Skeletal muscle tissue (tissue), 3 donors: ENCODE measurements at regions not wholly inside any gene's neighbourhood (a gene's known extent, or its start where the extent isn't known, plus 50 kb on each side); places are given as distances from the start of the nearest gene placed in this dataset.
A peak's percentile ranks its signal among the peaks of the same experiment; 100 is the strongest.

ENCODE experiments used
- H3K27ac ChIP-seq: one replicate; pipeline ENCODE4 v1.7.0; 2013; ENCODE audit warnings: mild to moderate bottlenecking, low read depth, low read length, inconsistent platforms
- H3K27me3 ChIP-seq, 3 donors: one replicate each; pipeline ENCODE4 v1.7.0; 2013; ENCODE audit warnings: low read length in 3 of 3; ENCODE audit not compliant: control insufficient read depth in 3 of 3, insufficient read depth in 3 of 3
- H3K36me3 ChIP-seq, 3 donors: one replicate each; pipeline ENCODE4 v1.7.0; 2013; ENCODE audit warnings: low read length in 3 of 3; ENCODE audit not compliant: control insufficient read depth in 3 of 3, insufficient read depth in 3 of 3
- H3K4me1 ChIP-seq, 3 donors: one replicate each; pipeline ENCODE4 v1.7.0; 2013; ENCODE audit warnings: low read length in 3 of 3, mild to moderate bottlenecking in 3 of 3; ENCODE audit not compliant: control insufficient read depth in 3 of 3, insufficient read depth in 3 of 3
- H3K4me3 ChIP-seq, 3 donors: one replicate each; pipeline ENCODE4 v1.7.0; 2013; ENCODE audit warnings: low read length in 3 of 3
- H3K9ac ChIP-seq, 3 donors: one replicate each; pipeline ENCODE4 v1.7.0; 2013; ENCODE audit warnings: low read length in 3 of 3, mild to moderate bottlenecking in 3 of 3, moderate library complexity in 2 of 3, low read depth in 1 of 3
- H3K9me3 ChIP-seq, 3 donors: one replicate each; pipeline ENCODE4 v1.7.0; 2013; ENCODE audit warnings: low read length in 3 of 3; ENCODE audit not compliant: control insufficient read depth in 3 of 3
- donor health status: Osteomylitis.

- Histone ChIP-seq H3K27me3 (peaks cover 0 to 8% (median 3%) of the 10 kb centered on the region in 3 donors), H3K4me1 (peaks cover 0 to 9% (median 6%) of the 10 kb centered on the region in 3 donors), H3K4me3 (no peak overlapping the region), H3K36me3 (no peaks in the 10 kb centered on the region), H3K9me3 (no peaks in the 10 kb centered on the region), H3K9ac (no peak overlapping the region), H3K27ac (peak overlapping the region; percentile 25)
These were observed 190.4 kb downstream of the SKIDA1 start for GRCh38 chr10:21334891-21335696.

GRCh38 chr10:21330628-21331020 is 194.9 kb downstream of the SKIDA1 start:
- Histone ChIP-seq H3K4me3 (no peak overlapping the region), H3K4me1 (peaks cover 0 to 6% (median 3%) of the 10 kb centered on the region in 3 donors), H3K9ac (no peak overlapping the region), H3K36me3 (no peaks in the 10 kb centered on the region), H3K9me3 (no peaks in the 10 kb centered on the region), H3K27ac (no peak overlapping the region), H3K27me3 (peaks cover 0 to 3% (median 0%) of the 10 kb centered on the region in 3 donors)

GRCh38 chr10:21329995-21330627 is 195.4 kb downstream of the SKIDA1 start:
- H3K9me3 ChIP-seq: no peaks in the 10 kb centered on the region
- no peak overlapping the region for H3K9ac ChIP-seq
- peaks cover 0 to 3% (median 0%) of the 10 kb centered on the region in 3 donors for H3K27me3 ChIP-seq
- peaks cover 0 to 3% (median 2%) of the 10 kb centered on the region in 3 donors for H3K4me1 ChIP-seq
- no peaks in the 10 kb centered on the region for H3K36me3 ChIP-seq
- no peak overlapping the region for H3K4me3 ChIP-seq
- peak overlapping the region; percentile 42 for H3K27ac ChIP-seq

DNA sequence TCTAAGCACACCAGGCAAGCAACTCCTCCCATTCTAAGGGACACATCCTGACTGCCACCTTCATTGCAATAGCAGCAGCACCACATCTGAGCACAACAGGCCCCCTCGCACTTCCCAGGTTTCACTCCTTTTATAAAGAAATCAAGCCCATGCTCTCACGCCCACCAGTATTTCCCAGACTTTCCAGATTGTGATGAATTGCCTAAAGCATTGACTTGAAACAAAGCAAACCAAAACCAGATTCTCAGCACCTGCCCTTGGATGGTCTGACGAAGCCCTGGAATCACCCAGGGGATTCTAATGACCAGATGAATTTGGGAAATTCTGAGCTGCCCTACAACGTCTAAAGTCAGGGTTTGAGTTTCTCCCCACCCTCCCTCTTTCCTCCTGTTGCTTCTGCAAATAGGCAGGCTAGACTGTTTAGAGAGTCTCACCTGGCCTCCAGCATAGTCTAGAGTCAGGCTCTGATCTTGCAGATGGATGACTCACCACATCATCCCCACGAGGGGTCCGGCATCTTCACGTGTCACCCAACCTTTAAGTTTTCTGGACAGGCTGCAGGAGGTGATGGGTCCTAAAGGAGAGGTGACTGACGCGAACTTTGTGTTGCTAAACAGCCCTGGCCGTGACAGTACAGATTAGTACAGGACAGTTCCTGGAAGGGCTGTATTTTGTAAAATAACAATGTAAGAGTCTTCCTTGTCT is 198.0 kb downstream of the SKIDA1 start:
- H3K9me3 ChIP-seq: no peaks in the 10 kb centered on the region
- H3K27me3 ChIP-seq: peaks cover 0 to 3% (median 0%) of the 10 kb centered on the region in 3 donors
- H3K4me1 ChIP-seq: no peaks in the 10 kb centered on the region
- no peak overlapping the region for H3K27ac ChIP-seq
- H3K9ac ChIP-seq: no peak overlapping the region
- no peak overlapping the region for H3K4me3 ChIP-seq
- no peaks in the 10 kb centered on the region for H3K36me3 ChIP-seq

DNA sequence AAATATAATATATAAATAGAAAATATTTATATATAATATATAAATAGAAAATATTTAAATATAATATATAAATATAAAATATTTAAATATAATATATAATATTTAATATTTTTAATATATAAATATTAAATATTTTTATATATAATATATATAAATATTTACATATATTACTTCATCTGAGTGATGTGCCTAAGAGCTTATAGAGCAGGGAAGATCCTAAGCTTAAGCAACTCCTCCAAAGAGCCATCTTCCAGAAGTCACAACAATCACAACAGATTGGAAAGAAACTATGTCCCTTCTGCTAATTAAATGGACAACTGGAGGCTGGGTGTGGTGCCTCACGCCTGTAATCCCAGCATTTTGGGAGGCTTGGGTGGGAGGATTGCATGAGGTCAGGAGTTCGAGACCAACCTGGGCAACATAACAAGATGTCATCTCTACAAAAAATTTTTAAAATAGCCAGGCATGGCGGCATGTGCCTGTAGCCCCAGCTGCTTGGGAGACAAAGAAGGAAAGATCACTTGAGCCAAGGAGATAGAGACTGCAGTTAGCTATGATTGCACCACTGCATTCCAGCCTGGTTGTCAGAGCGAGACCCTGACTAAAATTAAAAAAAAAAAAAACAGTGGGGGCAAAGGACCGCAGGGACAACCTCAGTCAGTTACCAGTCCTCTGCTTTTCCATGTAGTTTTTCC is 198.7 kb downstream of the SKIDA1 start:
- Histone ChIP-seq H3K9ac (no peak overlapping the region), H3K27ac (no peak overlapping the region), H3K4me1 (no peaks in the 10 kb centered on the region)

GRCh38 chr10:21318540-21319167 is 206.8 kb downstream of the SKIDA1 start:
- Histone ChIP-seq H3K36me3 (no peaks in the 10 kb centered on the region), H3K4me1 (peaks cover 7 to 15% (median 12%) of the 10 kb centered on the region in 3 donors), H3K27me3 (no peaks in the 10 kb centered on the region), H3K9me3 (no peaks in the 10 kb centered on the region), H3K9ac (no peak overlapping the region), H3K27ac (no peak overlapping the region), H3K4me3 (no peak overlapping the region)

More for the DNA sequence above, 198.7 kb downstream of the SKIDA1 start:
- Histone ChIP-seq H3K9me3 (no peaks in the 10 kb centered on the region), H3K27me3 (peaks cover 0 to 3% (median 0%) of the 10 kb centered on the region in 3 donors), H3K36me3 (no peaks in the 10 kb centered on the region), H3K4me3 (no peak overlapping the region)

DNA sequence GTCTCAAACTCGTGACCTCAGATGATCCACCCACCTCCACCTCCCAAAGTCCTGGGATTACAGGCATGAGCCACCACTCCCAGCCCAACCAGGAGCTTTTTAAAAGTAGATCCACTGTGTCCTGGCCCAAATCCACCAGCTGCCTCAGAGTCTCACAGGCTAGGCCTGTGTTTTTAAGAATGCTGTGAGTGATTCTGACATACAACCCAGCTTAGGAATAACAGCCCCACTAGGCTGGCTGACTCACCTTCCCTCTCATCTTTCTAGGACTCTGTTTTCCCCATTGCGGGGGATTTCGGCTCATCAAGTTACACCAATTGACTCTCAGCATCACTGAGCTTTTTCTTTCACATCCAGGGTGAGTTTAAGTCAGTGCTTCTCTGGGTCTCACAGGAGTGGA is 207.6 kb downstream of the SKIDA1 start:
- Histone ChIP-seq H3K9me3 (no peaks in the 10 kb centered on the region), H3K4me1 (peaks cover 7 to 15% (median 12%) of the 10 kb centered on the region in 3 donors), H3K36me3 (no peaks in the 10 kb centered on the region), H3K9ac (no peak overlapping the region), H3K27ac (no peak overlapping the region), H3K4me3 (no peak overlapping the region), H3K27me3 (no peaks in the 10 kb centered on the region)

DNA sequence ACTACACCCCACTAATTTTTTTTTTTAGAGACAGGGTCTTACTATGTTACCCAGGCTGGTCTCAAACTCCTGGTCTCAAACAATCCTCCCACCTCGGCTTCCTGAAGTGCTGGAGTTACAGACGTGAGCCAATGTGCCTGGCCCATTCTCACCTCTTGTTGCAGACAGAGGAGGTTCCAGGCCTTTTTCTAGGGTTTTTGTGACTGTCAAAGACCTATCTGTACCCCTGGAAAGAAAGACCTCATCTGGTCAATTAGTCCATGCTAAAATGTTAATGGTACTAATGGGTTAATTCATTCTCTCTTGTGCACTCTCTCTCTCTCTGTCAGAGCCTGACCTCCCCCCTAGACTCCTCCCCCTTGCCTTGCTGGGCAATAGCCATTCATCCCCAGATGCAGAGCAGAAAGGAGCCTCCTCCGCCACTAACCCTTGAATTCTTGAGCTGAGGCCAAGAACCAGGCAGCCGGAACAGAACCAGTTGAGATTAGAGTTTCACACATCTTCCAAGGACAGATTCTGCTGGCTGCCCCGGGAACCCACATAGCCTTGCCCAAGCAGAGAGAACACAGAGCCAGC is 209.7 kb downstream of the SKIDA1 start:
- H3K9me3 ChIP-seq: no peaks in the 10 kb centered on the region
- H3K27me3 ChIP-seq: no peaks in the 10 kb centered on the region
- no peak overlapping the region for H3K9ac ChIP-seq
- no peak overlapping the region for H3K4me3 ChIP-seq
- no peak overlapping the region for H3K27ac ChIP-seq
- peaks cover 7 to 15% (median 12%) of the 10 kb centered on the region in 3 donors for H3K4me1 ChIP-seq
- H3K36me3 ChIP-seq: no peaks in the 10 kb centered on the region
